Body of pancreas (tissue), 4 donors: ENCODE measurements at regions not wholly inside any gene's neighbourhood (a gene's known extent, or its start where the extent isn't known, plus 50 kb on each side); places are given as distances from the start of the nearest gene placed in this dataset.

ENCODE experiments used
- POLR2A ChIP-seq, 3 donors: fragments of 450-650 bp; IDR thresholded peaks; one replicate each; pipeline ENCODE4 v1.6.1; 2016; ENCODE audit warnings: antibody characterized with exemption in 3 of 3, mild to moderate bottlenecking in 2 of 3
- TF ChIP-seq, protein P1 (sequence below), 7 experiments: fragments of 450-650 bp in 4 of 7; fragments of 200-600 bp in 3 of 7; sonication (generic) in 3 of 7; IDR thresholded peaks; one replicate each; pipeline ENCODE4 v1.5.1; 2016 to 2019; ENCODE audit warnings: antibody characterized with exemption in 7 of 7

DNA sequence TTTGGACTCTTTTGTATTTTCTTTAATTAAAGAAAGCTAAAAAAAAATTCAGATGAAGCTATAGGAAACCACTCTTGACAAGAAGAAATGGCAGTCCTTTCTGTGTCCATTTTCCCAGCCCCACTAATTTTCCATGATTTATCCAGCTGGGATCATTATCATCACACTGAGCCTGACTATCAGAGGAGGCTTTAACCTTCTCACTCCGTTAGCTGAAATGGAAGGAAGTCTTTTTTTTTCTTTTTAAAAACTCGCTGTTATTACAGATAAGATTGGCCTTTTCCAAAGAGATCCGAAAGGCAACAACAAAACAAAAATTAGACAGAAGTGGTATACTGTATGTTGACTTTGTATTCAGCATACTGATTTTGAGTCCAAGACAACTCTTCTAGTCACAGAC lies 366.2 kb upstream of the ROPN1 start:
- TF ChIP-seq, protein P1, sequence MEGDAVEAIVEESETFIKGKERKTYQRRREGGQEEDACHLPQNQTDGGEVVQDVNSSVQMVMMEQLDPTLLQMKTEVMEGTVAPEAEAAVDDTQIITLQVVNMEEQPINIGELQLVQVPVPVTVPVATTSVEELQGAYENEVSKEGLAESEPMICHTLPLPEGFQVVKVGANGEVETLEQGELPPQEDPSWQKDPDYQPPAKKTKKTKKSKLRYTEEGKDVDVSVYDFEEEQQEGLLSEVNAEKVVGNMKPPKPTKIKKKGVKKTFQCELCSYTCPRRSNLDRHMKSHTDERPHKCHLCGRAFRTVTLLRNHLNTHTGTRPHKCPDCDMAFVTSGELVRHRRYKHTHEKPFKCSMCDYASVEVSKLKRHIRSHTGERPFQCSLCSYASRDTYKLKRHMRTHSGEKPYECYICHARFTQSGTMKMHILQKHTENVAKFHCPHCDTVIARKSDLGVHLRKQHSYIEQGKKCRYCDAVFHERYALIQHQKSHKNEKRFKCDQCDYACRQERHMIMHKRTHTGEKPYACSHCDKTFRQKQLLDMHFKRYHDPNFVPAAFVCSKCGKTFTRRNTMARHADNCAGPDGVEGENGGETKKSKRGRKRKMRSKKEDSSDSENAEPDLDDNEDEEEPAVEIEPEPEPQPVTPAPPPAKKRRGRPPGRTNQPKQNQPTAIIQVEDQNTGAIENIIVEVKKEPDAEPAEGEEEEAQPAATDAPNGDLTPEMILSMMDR (IDR thresholded peaks at IDR 0.05): no peak
- TF ChIP-seq POLR2A (IDR thresholded peaks at IDR 0.05): no peak
